Pons (tissue), 1 donor: ENCODE measurements at regions not wholly inside any gene's neighbourhood (a gene's known extent, or its start where the extent isn't known, plus 50 kb on each side); places are given as distances from the start of the nearest gene placed in this dataset.
A peak's percentile ranks its signal among the peaks of the same experiment; 100 is the strongest.
"Not testable (repeated sequence)": the region's sequence is repeated elsewhere in the genome, so short reads cannot be mapped to it uniquely, and the experiment has no call there.

Source experiments
- DNase-seq: peaks from one replicate; pipeline ENCODE4 v3.0.0-alpha.2; 2016; ENCODE audit warnings: low spot score

DNA sequence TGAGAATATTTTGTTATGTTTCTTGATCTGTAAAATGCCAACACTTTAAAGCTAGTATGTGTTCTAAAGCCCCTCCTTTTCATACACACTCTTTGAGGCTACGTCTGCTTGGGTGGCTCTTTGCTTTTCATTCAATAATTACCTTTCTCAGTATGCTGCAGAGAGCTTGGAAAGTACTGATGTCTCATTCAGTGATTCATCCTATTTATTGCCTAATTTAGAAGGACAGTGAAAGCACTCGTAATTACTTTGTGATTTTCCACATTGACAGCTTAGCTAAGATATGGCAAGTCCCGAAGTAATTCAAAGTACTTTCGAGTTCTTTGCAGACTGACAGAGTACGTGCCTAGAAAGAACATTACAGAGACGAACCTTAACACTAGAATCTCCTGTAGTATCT, 57.2 kb downstream of the BMP15 start:
- DNase-seq: no peak

- DNase-seq: not testable (repeated sequence)
These were observed 58.5 kb downstream of the BMP15 start for GRCh38 chrX:50968871-50969635.

DNA sequence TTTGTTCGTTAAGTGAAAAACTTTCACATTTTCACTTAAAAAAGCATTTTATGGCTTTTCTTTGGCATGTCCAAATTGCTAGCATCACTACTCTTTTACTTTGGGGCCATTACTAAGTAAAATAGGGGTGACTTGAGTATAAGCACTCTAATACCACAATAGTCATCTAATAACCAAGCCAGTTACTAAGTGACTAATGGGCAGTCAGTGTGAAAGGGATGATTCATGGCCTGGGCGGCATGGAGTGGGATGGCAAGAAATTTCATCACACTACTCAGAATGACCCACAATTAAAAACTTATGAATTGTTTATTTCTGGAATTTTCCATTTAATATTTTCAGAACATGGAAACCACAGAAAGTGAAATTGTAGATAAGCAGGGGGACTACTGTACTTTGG, 60.9 kb downstream of the BMP15 start:
- DNase-seq: no peak

GRCh38 chrX:50973199-50973598, 62.7 kb downstream of the BMP15 start:
- no peak for DNase-seq

GRCh38 chrX:50978920-50979682, 68.6 kb downstream of the BMP15 start:
- DNase-seq: no peak

DNA sequence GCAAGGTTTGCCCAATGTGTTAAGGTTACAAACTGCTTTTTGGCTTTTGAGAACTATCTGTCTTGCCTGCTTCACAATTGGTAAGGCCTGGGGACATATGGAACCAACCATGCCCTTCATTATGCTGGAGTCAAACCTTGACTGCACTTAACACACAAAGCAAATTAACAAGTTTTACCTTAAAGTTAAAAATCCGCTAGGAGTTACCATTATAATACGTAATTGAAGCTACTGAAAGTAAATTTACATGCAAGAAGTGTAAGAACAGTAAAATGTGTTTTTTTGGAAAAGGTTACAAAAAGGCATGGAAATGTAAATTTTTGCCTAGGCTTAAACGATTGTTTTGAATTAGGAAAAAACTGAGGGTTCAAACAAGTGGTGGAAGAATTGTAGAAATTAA, 69.7 kb downstream of the BMP15 start:
- DNase-seq: no peak

DNA sequence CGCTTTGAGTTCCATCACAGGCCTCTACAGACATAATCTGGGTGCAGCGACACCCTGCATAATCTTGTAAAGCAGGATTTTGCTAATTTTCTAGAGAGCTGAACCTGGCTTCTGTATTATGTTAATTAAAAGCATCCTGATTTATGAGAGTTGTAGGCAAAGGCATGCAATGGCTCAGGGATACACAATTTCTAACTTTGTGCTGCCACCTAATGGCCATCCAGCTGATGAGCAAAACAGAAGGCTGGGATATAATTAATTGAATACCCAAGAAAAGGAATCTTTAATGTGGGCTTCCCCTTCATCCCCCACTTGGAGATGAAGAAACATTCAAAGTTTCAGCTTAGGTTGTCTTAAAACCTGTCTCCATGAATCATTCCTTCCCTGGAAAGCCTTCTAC, 78.1 kb downstream of the BMP15 start:
- DNase-seq: peak; percentile 37

- DNase-seq: no peak
These were observed 86.4 kb downstream of the BMP15 start for GRCh38 chrX:50996930-50997329.

- not testable (repeated sequence) for DNase-seq
These were observed 89.8 kb downstream of the BMP15 start for GRCh38 chrX:51000384-51000783.

- DNase-seq: not testable (repeated sequence)
These were observed 91.4 kb downstream of the BMP15 start for GRCh38 chrX:51001733-51002632.

DNA sequence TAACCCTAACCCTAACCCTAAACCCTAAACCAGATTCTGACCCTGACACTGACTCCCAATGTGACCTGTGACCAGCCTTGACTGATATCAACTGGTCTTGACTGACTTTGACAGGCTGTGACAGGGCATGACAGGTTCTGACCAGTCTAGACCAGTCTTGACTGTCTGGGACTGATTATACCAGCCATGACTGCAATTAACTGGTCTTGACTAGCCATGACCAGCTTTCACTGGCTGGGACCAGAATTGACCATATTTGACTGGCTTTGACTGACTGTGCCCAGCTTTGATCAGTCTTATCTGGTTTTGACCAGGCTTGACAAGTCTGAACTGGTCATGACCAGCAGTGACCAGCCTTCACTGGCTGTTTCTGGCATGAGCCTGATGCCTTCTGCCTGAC, 95.5 kb downstream of the BMP15 start:
- DNase-seq: no peak

- no peak for DNase-seq
These were observed 113.7 kb downstream of the BMP15 start for GRCh38 chrX:51024106-51024696.

DNA sequence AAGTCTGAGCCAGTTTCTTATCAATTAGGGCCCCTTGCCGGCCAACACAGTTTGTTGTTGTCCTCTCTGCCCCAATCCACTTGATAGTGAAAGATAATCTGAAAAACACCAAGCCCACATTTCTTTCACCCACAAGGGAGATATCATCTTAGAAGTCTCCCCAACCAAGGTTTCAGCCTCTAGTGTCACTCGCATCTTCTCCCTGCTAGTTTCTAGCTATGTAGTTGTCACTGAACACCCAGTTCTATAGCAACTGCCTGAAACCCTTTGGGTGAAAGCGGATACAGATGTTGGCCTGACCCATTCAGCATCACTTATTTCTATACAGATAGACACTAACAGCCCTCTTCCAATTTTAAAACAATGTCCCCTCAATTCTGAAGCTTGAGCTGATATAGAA, 116.3 kb downstream of the BMP15 start:
- no peak for DNase-seq

- DNase-seq: no peak
These were observed 125.2 kb downstream of the BMP15 start for GRCh38 chrX:51035746-51036145.

GRCh38 chrX:51047950-51048349, 137.4 kb downstream of the BMP15 start:
- DNase-seq: no peak

GRCh38 chrX:51053741-51054140, 143.2 kb downstream of the BMP15 start:
- DNase-seq: no peak

DNA sequence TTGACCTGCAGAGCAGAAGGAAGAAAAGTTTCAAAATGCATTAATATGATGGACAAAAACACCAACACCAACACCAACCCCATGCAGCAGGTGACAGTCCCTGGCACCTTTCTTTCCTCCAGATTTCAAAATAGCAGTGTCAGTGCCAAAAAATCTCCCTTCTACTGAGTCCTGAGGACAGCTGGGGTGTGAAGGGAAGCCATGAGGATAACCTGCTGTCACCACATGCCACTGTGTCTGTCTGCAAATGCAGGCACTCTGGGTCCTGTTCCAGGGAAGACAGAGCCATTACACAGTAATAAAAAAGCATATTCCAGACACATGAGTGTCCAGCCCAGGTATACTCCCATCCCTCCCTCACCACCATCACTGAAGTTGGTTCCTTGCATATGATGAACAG, 187.5 kb downstream of the BMP15 start:
- no peak for DNase-seq

DNA sequence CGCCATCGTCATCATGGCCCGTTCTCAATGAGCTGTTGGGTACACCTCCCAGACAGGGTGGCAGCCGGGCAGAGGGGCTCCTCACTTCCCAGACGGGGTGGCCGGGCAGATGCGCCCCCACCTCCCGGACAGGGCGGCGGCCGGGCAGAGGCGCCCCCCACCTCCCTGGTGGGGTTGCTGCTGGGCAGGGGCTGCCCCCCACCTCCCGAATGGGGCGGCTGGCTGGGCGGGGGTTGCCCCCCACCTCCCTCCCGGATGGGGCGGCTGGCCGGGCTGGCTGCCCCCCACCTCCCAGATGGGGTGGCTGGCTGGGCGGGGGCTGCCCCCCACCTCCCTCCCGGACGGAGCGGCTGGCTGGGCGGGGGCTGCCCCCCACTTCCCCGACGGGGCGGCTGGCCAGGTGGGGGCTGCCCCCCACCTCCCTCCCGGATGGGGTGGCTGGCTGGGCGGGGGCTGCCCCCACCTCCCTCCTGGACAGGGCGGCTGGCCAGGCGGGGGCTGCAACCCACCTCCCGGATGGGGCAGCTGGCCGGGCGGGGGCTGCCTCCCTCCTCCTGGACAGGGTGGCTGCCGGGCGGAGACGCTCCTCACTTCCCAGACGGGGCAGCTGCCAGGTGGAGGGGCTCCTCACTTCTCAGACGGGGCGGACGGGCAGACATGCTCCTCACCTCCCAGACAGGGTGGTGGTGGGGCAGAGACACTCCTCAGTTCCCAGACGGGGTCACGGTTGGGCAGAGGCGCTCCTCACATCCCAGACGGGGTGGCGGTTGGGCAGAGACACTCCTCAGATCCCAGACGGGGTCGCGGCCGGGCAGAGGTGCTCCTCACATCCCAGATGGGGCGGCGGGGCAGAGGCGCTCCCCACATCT, 208.8 kb downstream of the BMP15 start:
- DNase-seq: not testable (repeated sequence)

DNA sequence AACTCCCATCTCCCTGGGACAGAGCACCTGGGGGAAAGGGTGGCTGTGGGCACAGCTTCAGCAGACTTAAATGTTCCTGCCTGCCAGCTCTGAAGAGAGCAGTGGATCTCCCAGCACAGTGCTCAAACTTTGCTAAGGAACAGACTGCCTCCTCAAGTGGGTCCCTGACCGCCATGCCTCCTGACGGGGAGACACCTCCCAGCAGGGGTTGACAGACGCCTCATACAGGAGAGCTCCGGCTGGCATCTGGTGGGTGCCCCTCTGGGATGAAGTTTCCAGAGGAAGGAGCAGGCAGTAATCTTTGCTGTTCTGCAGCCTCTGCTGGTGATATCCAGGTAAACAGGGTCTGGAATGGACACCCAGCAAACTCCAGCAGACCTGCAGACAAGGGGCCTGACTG, 206.9 kb upstream of the NUDT10 start:
- not testable (repeated sequence) for DNase-seq

DNA sequence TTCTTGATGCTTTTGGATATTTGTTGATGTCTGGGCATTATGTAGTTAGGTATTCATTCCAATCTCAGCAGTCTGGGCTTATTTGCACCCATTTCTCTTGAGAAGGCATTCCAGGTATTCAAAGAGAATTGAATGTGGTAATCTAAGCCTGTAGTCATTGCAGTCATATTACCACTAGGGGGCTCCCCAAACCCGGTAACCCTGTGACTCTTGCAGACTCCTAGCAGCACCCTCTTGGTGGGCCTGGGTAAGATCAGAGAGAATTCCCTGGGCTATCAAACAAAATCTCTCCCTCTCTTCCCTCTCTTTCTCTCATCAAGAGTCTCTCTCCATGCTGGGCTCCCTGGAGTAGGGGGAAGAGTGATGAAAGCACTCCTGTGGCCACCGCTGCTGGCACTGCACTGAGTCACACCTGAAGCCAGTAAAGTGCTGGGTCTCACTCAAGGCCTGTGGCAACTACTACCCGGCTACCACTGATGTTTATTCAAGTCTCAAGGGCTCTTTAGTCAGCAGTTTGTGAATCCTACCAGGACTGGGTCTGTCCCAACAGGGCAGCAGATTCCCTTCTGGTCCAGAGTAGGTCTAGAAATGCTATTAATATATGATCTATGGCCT, 187.7 kb upstream of the NUDT10 start:
- DNase-seq: peak; percentile 23

GRCh38 chrX:51148848-51149247, 183.8 kb upstream of the NUDT10 start:
- peak; percentile 8 for DNase-seq
